ENCODE measurements at regions not wholly inside any gene's neighbourhood (a gene's known extent, or its start where the extent isn't known, plus 50 kb on each side); places are given as distances from the start of the nearest gene placed in this dataset.
"Not testable (repeated sequence)": the region's sequence is repeated elsewhere in the genome, so short reads cannot be mapped to it uniquely, and the experiment has no call there.

- in situ Hi-C loops (cut with MboI; ENCODE audit: low sequenced_read_pairs): no loop called here
Observed at GRCh38 chr5:50898966-50899365, 232.5 kb downstream of the PARP8 start.

- in situ Hi-C loops (cut with MboI; ENCODE audit: low sequenced_read_pairs): no loop called here
Observed at GRCh38 chr5:50900952-50901510, 234.6 kb downstream of the PARP8 start.

DNA sequence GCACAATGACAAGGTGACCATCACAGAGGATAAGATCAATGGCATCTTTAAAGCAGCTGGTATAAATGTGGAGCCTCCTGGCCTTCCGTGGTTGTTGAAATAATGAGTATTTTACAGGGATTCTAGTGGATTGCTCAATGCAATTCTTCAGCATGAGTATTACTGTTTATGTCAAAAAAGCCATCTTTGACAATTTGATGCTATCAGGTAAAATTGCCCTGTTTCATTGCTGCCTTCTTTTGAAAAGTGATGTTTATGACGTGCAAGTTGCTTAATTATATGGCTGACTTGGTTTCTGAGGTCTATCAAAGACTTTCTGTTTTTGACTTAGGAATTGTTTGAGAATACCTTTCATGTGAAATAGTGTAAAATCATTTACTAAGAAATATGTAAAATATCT lies 237.2 kb downstream of the PARP8 start:
- in situ Hi-C loops (cut with MboI; ENCODE audit: low sequenced_read_pairs): no loop called here

DNA sequence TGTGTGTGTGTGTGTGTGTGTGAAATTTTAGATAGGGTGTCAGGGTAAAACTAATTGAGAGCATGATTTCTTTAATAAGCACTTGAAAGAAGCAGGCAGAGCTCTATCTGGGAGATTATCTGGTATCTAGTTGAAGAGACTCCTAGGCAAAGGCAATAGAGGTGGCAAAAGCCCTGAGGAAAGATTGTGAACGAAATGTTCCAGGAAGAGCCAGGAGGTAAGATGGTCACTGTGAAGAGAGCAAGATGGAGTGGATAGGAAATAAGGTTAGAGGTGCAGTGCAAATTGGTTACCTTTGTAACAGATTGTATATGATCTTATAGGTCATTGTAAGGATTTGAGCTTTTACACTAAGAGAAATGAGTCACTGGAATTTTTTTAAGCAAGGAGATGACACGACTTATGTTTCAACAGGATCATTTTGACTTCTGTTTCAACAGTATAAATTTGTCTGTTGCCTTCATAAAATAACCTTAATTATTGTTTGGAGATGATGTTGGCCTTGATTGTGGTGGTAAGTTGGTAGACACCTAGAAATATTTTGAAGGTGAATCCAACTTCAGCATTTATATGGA lies 239.6 kb downstream of the PARP8 start:
- in situ Hi-C loops (cut with MboI; ENCODE audit: low sequenced_read_pairs): no loop called here

GRCh38 chr5:50920160-50920559 lies 253.7 kb downstream of the PARP8 start:
- in situ Hi-C loops (cut with MboI; ENCODE audit: low sequenced_read_pairs): not testable (repeated sequence)

DNA sequence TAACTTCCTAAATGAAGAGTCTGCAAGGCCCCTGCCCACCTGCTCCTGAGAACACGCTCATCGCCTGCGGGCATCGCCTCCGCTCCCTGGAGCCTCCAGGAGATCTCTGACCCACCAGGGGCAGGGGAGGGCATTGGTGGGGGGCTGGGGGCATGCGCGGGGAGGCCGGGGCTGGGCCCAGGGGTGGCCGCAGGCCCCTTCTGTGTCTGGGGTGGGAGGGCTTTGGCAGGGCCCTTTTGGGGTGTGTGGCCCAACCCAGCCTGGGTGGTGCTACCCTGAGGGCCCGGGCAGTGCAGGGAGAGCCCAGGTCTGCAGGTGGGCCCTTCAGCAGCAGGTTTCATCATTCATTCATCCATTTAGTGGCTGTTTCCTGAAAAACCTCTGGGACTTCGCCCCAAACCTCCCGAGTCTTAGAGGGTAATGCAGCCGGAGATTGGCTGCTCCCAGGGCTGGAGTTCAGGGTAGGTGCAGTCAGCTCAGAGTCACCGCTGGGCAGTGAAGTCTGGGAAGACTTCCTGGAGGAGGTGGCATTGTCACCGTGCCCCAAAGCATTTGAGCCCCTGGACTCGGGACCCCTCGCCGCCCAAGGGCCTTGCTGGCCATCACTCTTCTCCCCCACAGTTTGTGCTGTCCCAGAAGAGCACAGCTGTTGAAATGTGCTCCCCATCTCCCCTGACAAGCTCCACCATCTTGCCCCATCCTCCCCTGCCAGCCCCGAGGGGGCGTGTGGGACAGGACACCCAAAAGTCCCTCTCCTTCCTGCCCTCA lies 255.1 kb downstream of the PARP8 start:
- in situ Hi-C loops (cut with MboI; ENCODE audit: low sequenced_read_pairs): no loop called here

DNA sequence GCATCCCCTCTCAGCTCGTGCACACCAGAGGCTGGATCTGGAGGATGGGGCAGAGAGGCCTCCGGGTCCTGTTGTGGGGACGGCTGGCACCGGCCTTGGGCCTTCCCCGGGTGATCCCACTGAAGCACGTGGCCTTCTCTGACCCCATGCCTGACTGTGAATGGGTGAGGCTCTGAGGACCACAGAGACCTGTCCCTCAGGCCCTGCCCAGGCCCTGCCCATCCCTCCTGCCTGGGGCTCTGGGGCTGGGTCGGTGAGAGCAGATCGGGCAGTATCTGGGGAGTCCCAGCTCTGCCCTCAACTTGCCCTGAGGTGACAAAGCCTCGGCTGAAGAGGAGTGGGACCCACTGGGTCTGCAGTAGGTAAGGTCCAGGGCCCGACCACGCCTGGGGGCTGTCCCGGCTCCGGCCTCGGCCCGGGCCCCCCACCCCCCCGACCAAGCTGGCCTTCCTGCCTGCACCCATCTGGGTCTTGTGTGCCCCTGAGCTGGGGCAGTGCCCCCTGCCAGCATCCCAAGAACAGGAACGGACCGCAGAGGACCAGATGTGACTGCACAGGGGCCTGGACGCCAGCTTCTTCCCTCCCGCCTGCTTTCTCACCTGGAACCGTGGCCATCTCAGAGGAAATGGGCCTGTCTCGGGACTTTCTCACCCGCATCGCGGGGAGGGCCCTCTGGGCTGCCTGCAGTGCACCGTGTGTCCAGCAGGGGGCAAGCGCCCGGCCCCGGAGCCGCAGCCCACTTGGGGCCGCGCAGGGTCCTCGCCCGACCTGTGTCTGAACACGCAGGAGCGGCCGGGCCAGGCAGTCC lies 255.9 kb downstream of the PARP8 start:
- in situ Hi-C loops (cut with MboI; ENCODE audit: low sequenced_read_pairs): not testable (repeated sequence)

DNA sequence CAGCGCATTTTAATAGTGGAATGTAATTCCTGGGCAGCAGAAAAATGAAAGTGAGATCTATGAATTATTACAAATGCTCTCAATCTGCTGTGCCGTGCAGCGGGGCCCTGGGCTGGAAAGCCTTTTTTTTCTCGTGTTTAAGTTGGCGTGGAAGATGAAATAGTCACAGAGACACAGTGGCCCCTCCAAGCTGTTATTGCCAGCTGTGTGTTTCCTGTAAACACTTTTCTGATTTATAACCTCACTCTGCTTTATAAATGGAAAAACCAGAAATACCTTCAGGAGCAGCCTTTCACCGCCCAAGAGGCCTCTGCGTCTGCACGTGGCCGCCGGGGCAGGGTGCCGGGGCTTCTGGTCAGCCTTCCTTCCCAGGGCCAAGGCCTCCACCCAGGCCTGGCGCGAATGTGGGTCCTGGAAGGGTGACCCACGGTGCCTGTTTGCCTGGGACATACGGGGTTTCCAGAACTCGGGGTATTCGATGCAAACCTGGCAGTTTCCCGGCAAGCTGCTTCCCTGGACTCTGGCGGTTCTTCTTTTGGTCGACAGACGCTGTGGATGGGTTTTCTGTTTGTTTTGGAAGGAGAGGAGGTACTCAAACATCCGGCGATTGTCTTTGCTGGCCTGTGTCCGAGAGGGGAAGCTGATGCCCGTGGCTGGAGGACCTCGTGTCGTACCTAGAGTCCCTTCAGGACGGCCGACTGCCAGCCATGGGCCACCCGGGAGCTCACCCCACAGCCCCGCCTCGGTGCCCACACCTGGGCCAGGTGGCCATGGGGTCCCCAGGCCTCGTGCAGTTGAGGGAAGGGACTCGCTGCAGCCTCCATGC lies 256.7 kb downstream of the PARP8 start:
- in situ Hi-C loops (cut with MboI; ENCODE audit: low sequenced_read_pairs): no loop called here

DNA sequence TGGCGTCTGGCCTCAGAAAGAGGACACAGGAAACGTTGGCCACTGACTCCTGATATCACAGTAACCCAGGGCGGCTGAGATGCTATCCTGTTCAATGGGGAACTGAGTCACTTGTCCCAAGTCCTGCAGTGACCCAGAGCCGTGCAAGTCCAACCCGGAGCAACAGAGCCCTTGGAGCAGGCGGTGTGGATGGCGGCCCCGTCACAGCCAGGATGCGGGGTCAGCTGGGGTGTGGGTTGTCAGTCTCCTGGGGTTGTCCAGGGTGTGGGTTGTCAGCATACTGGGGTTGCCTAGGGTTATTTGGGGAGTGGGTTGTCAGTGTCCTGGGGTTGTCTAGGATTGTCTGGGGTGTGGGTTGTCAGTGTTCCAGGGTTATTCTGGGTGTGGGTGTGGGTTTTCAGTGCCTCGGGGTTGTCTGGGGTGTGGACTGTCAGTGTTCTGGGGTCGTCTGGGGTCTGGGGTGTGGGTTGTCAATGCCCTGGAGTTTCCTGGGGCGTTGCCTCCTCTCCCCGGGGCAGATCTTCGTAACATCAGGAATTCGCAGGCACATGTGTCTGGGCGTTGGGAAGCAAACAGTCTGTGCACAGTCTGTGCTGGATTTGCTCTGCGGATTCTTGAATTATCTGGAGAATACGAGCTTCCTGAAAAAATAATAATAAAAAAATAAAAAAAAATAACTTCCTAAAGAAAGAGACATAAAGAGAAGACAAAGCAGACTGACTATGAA lies 257.5 kb downstream of the PARP8 start:
- in situ Hi-C loops (cut with MboI; ENCODE audit: low sequenced_read_pairs): no loop called here

- in situ Hi-C loops (cut with MboI; ENCODE audit: low sequenced_read_pairs): no loop called here
Observed at GRCh38 chr5:50927953-50928352, 261.5 kb downstream of the PARP8 start.

- in situ Hi-C loops (cut with MboI; ENCODE audit: low sequenced_read_pairs): no loop called here
Observed at GRCh38 chr5:50929174-50929573, 262.7 kb downstream of the PARP8 start.

DNA sequence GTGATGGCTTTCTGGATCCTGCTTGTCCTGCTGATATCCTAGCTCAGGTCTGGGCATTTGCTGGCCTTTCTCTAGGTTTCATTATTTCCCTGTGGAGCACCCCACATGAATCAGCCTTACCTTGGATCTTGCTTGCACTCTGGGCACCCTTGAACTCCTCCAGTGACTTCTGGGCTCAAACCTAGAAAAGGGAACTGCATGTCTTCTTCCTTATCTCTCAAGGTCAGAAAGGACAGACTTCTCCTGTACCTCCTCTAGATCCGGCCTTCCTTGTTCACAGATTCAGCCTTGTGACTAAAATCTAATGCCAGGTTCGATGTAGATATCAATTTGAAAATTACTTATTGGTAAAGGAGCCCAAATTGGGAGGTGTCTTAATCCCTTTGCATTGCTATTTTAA lies 267.9 kb downstream of the PARP8 start:
- in situ Hi-C loops (cut with MboI; ENCODE audit: low sequenced_read_pairs): no loop called here

GRCh38 chr5:50945139-50945538 lies 278.7 kb downstream of the PARP8 start:
- in situ Hi-C loops (cut with MboI; ENCODE audit: low sequenced_read_pairs): no loop called here

DNA sequence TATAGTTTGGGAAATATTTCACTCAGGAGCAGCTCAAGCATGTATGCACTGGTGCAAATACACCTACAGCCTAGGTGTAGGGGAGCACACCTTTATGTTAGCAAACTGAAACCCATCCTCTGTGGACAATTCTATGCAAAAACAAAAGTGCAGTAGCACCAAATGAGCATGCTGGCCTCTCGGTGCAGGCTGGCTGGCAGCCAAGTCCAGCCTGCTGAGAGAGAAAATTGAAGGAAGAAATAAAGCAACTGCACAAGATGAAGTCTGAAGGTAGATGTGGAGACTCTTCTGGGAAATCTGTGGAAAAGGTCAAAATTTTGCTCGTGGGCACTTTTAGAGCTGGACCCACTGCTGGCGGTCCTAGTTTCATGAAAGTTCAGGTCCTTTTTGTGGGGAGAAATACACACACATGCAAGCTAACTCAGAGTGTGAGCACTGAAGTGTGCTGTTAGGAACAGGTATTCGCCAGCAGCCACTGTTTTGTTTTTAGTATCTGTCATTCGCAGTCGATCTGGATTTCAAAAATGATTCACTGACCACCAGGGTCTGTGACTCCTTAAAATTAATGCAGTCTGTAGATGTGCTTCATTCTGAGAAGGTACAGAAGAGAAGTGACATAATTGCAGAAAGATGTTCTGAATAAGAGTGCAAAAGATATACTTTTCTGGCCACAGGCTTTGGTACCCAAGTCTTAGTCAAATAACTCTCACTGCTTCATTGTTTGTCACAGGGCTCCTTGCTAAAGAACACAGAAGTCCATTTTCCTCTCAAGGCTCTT lies 281.7 kb downstream of the PARP8 start:
- in situ Hi-C loops (cut with MboI; ENCODE audit: low sequenced_read_pairs): no loop called here

GRCh38 chr5:50953290-50953689 lies 286.9 kb downstream of the PARP8 start:
- in situ Hi-C loops (cut with MboI; ENCODE audit: low sequenced_read_pairs): loop anchor here (25.0 kb wide), 2 partner anchors 1059 to 1709 kb away; no protein-coding TSS in a partner anchor

DNA sequence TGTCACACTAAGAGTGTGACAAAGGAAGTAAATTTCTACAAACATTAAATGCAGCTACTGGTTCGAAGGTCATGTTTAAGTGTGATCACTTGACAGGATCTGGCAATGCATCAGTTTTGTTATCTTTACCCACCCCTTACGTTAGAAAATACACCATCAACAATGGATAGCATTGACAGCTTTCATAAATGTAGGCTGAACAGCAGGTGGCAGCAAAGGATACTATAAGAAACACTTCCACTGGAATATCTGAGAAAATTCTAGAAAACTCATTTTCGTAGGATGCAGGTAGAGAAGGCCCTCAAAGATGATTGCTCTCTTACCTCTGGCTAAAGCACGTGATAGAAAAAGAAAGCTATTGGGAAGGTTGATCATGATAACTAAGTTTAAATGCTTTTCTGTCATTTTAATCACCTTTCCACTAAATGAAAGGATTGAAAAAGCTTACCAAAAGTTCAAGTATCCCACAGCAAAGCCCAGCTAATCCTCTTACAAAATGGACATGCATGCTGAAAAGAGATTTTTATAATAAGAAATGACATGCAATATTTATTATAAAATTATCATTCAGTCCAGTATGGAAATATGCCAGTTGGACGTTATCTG lies 292.5 kb downstream of the PARP8 start:
- in situ Hi-C loops (cut with MboI; ENCODE audit: low sequenced_read_pairs): loop anchor here (25.0 kb wide), 2 partner anchors 1053 to 1703 kb away; no protein-coding TSS in a partner anchor

DNA sequence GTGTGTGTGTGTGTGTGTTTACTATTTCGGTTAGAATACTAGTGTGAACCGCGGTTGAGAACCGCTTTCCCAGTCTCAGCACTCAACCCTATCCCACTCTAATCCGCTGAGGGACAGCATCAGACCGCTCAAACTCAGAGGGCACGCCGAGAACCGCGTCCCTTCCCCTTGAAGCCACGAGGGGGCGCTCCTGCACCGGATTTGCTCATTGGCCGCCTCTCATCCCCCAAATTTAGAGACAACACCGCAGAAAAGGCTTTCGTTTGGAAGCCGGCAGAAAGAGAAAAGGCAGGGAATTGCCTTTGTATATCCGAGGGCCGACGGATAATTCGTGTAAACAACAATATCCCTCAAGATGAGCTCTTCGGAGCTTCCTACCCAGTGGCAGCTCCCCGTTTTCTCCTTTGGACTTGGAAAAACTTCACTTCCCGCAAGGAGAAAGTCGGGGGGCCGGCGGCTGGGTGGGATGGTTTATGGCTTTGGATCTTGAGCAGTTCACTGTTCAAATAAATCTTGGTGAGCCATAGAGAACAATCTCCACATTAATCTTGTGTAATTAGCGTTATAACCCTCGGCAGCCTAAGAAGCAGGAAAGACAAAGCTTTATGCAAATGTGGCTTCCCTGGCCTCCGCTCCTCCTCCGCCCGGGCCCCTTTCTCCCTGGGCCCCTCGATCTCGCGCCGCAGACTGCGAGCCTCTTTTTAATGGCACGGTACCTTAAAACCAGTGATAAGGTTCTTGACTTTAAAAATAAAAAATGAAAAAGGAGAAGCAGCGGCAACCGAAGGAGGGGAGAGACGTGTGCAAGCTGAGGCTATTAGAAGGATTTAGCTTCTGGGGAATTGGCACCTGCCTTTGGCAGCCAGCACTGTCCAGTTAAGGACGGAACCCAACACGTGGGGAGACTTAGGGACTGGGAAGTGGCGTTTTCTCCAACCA lies 296.8 kb downstream of the PARP8 start:
- in situ Hi-C loops (cut with MboI; ENCODE audit: low sequenced_read_pairs): loop anchor here (25.0 kb wide), 2 partner anchors 1049 to 1699 kb away; no protein-coding TSS in a partner anchor

Data from HL-60/S4 (cell line).